IMR-90 (cell line): ENCODE measurements at regions not wholly inside any gene's neighbourhood (a gene's known extent, or its start where the extent isn't known, plus 50 kb on each side); places are given as distances from the start of the nearest gene placed in this dataset.

ENCODE experiments used
- ATAC-seq: fragments of 200-7000 bp; cut with Tn5 transposase; 2 replicates; pipeline ENCODE4 v1.9.1; 2020; ENCODE audit warnings: low read depth, mild to moderate bottlenecking, moderate library complexity
- BruUV-seq: library from RNA; stranded (reverse); fragments of 400-500 nt; replicated peaks from 2 replicates; lab custom pipeline; 2021; lab: Mats Ljungman, UMichigan
- CTCF ChIA-PET: fragments of 300-600 bp; formaldehyde crosslinking; extraction: SDS; loops from one replicate; lab custom pipeline; 2021; ENCODE audit warnings: antibody characterized with exemption; lab: Yijun Ruan, JAX
- POLR2A ChIA-PET: fragments of 300-600 bp; sonication (Branson Sonifier 250); formaldehyde crosslinking; loops from one replicate; lab custom pipeline; 2022; ENCODE audit warnings: antibody characterized with exemption; ENCODE audit not compliant: unreplicated experiment; lab: Charles Lee
- DNase-seq: peaks from one replicate; pipeline ENCODE4 v3.0.0; 2013
- H2AFZ ChIP-seq: replicated peaks from 2 replicates; pipeline ENCODE3; 2013; ENCODE audit warnings: low read length, mild to moderate bottlenecking; ENCODE audit not compliant: poor library complexity
- H2AK5ac ChIP-seq: 2 replicates; pipeline ENCODE4 v1.6.1; 2013; ENCODE audit warnings: low read depth, low read length, inconsistent platforms
- H2AK9ac ChIP-seq: replicated peaks from 2 replicates; pipeline ENCODE3; 2013; ENCODE audit warnings: mild to moderate bottlenecking, low read depth, low read length, moderate library complexity; ENCODE audit not compliant: poor library complexity
- H2BK120ac ChIP-seq: 2 replicates; pipeline ENCODE4 v1.6.1; 2013; ENCODE audit warnings: low read depth, low read length, inconsistent platforms
- H2BK15ac ChIP-seq: 3 replicates; pipeline ENCODE4 v1.6.1; 2013; ENCODE audit warnings: low read depth, low read length, inconsistent platforms
- H2BK20ac ChIP-seq: 2 replicates; pipeline ENCODE4 v1.6.1; 2013; ENCODE audit warnings: low read depth, mild to moderate bottlenecking, inconsistent platforms, low read length, moderate library complexity
- H2BK5ac ChIP-seq: 2 replicates; pipeline ENCODE4 v1.6.1; 2013; ENCODE audit warnings: mild to moderate bottlenecking, low read depth, low read length, inconsistent platforms; ENCODE audit not compliant: poor library complexity, severe bottlenecking
- H3K14ac ChIP-seq: replicated peaks from 2 replicates; pipeline ENCODE4 v1.6.1; 2013; ENCODE audit warnings: low read depth, low read length, inconsistent platforms
- H3K18ac ChIP-seq: 2 replicates; pipeline ENCODE4 v1.6.1; 2013; ENCODE audit warnings: low read depth, low read length, control low read depth
- H3K23ac ChIP-seq: 2 replicates; pipeline ENCODE4 v1.6.1; 2013; ENCODE audit warnings: low read depth, low read length, inconsistent platforms
- H3K27ac ChIP-seq: 2 replicates; pipeline ENCODE4 v1.5.1; 2013; ENCODE audit warnings: mild to moderate bottlenecking, control low read depth, low read length; ENCODE audit not compliant: insufficient read depth
- H3K27me3 ChIP-seq: 2 replicates; pipeline ENCODE4 v1.6.1; 2013; ENCODE audit warnings: low read length; ENCODE audit not compliant: control insufficient read depth, insufficient read depth
- H3K36me3 ChIP-seq: 2 replicates; pipeline ENCODE4 v1.6.1; 2013; ENCODE audit warnings: low read length, mixed read lengths; ENCODE audit not compliant: control insufficient read depth, insufficient read depth
- H3K4ac ChIP-seq: 2 replicates; pipeline ENCODE4 v1.6.1; 2013; ENCODE audit warnings: low read depth, low read length, inconsistent platforms
- H3K4me1 ChIP-seq: 2 replicates; pipeline ENCODE4 v1.6.1; 2013; ENCODE audit warnings: low read length, mixed read lengths; ENCODE audit not compliant: control insufficient read depth, insufficient read depth
- H3K4me2 ChIP-seq: 2 replicates; pipeline ENCODE4 v1.6.1; 2013; ENCODE audit warnings: low read depth, mild to moderate bottlenecking, control low read depth, low read length, moderate library complexity
- H3K4me3 ChIP-seq: 2 replicates; pipeline ENCODE4 v1.5.1; 2013; ENCODE audit warnings: low read depth, mild to moderate bottlenecking, control low read depth, low read length, moderate library complexity; ENCODE audit not compliant: insufficient read depth
- H3K56ac ChIP-seq: 2 replicates; pipeline ENCODE4 v1.6.1; 2013; ENCODE audit warnings: low read length, inconsistent platforms; ENCODE audit not compliant: insufficient read depth; ENCODE audit errors: extremely low read depth
- H3K79me1 ChIP-seq, 2 experiments: 2 replicates each; pipeline ENCODE4 v1.6.1; 2013; ENCODE audit warnings: low read length in 2 of 2, inconsistent platforms in 1 of 2, low read depth in 1 of 2
- H3K9ac ChIP-seq: 2 replicates; pipeline ENCODE4 v1.6.1; 2013; ENCODE audit warnings: low read depth, low read length, control low read depth
- H3K9me1 ChIP-seq: 2 replicates; pipeline ENCODE4 v1.6.1; 2013; ENCODE audit warnings: low read length, inconsistent platforms; ENCODE audit not compliant: insufficient read depth
- H3K9me3 ChIP-seq: 2 replicates; pipeline ENCODE4 v1.6.1; 2013; ENCODE audit warnings: low read length; ENCODE audit not compliant: control insufficient read depth, insufficient read depth
- H4K20me1 ChIP-seq: 2 replicates; pipeline ENCODE4 v1.6.1; 2013; ENCODE audit warnings: low read length, inconsistent platforms; ENCODE audit not compliant: insufficient read depth
- H4K5ac ChIP-seq: 2 replicates; pipeline ENCODE4 v1.6.1; 2013; ENCODE audit warnings: mild to moderate bottlenecking, low read depth, low read length, control low read depth
- H4K8ac ChIP-seq, 2 experiments: 2 replicates each; pipeline ENCODE4 v1.6.1; 2013; ENCODE audit warnings: low read depth in 2 of 2, low read length in 2 of 2, control low read depth in 1 of 2, inconsistent platforms in 1 of 2
- H4K91ac ChIP-seq: 2 replicates; pipeline ENCODE4 v1.6.1; 2013; ENCODE audit warnings: low read depth, low read length, inconsistent platforms; ENCODE audit not compliant: insufficient read depth
- BHLHE40 ChIP-seq: fragments of 150-350 bp; IDR thresholded peaks from 2 replicates; pipeline ENCODE4 v1.6.1; 2016; ENCODE audit warnings: mild to moderate bottlenecking, low read depth, low read length
- CHD1 ChIP-seq: IDR thresholded peaks from 2 replicates; pipeline ENCODE4 v1.6.1; 2012; ENCODE audit warnings: low read depth, low read length, improper control_type of control experiment
- RFX5 ChIP-seq: IDR thresholded peaks from 2 replicates; pipeline ENCODE4 v1.8.0; 2012; ENCODE audit warnings: low read depth, mild to moderate bottlenecking, low read length, moderate library complexity
- WGBS, 2 experiments: methylation state at CpG; one replicate each; pipeline versions ENCODE4 v1.1.5 to v1.1.7; 2013; ENCODE audit warnings: missing lambda C conversion rate in 2 of 2; ENCODE audit not compliant: insufficient read length in 1 of 2; ENCODE audit errors: extremely low coverage in 2 of 2; 5-methylcytosine and 5-hydroxymethylcytosine counted together
- dilution Hi-C: fragments of 300-500 bp; cut with HindIII; formaldehyde crosslinking; loops from one replicate; pipeline ENCODE4 v1.14.3; 2018; ENCODE audit warnings: low sequenced_read_pairs; ENCODE audit not compliant: unreplicated experiment
- in situ Hi-C: fragments of 300-500 bp; cut with MboI; formaldehyde crosslinking; loops from 3 replicates; pipeline ENCODE4 v1.14.3; 2019; ENCODE audit warnings: low sequenced_read_pairs, inconsistent platforms, mixed read lengths
- intact Hi-C: fragments of 100-400 bp; cut with micrococcal nuclease; formaldehyde crosslinking; loops from 2 replicates; pipeline ENCODE4 v1.10.0; 2022
- TF ChIP-seq, protein P1 (sequence below): conservative IDR thresholded peaks from 2 replicates; pipeline ENCODE4 v1.5.1; 2012; ENCODE audit warnings: mild to moderate bottlenecking, low read depth, low read length, improper control_type of control experiment

DNA sequence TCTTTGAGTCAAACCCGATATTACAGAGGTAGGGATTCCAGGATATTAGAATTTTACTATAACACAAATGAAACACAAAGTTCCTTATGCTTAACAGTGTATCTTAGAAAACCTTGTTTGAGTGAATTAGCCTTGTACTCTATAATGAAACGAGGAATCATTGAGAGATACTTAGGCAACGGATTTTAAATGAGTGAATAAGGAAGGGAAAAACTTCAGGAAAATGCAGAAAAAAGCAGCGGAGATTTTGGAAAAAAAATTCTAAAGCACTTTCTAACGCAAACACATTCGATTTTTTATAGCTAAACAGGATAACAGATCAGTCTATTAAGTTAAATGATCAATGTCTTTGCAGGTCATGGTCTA, 137.3 kb downstream of the HFE start:
- Histone ChIP-seq H3K4me1 (peaks cover 8% of the 10 kb centered on the region), H2AK5ac (no peak overlapping the region), H3K23ac (peak overlapping the region; percentile 61; the same call in 1 of the 2 replicates), H3K14ac (peak overlapping the region; percentile 67), H3K9ac (peak overlapping the region; percentile 78; the same call in 1 of the 2 replicates), H2AFZ (no peak overlapping the region), H4K8ac (peak overlapping the region; percentile 41 to 82), H3K56ac (peak overlapping the region; percentile 74), H4K91ac (peak overlapping the region; percentile 74; the same call in 1 of the 2 replicates), H2BK5ac (peak overlapping the region; percentile 91), H2BK120ac (peak overlapping the region; percentile 50), H4K20me1 (no peaks in the 10 kb centered on the region; the same call in 1 of the 2 replicates), H3K36me3 (no peaks in the 10 kb centered on the region), H2AK9ac (no peak overlapping the region), H3K4me2 (peak overlapping the region; percentile 75), H3K4ac (peak overlapping the region; percentile 83), H3K9me3 (no peaks in the 10 kb centered on the region), H2BK20ac (no peak overlapping the region), H3K9me1 (no peaks in the 10 kb centered on the region), H3K27ac (peak overlapping the region; percentile 96; the same call in 1 of the 2 replicates), H3K4me3 (peak overlapping the region; percentile 81), H3K18ac (peak overlapping the region; percentile 97), H3K79me1 (peaks cover 0 to 10% of the 10 kb centered on the region in 2 experiments; a peak in 2 of 4 replicates), H3K27me3 (no peaks in the 10 kb centered on the region), H2BK15ac (no peak overlapping the region), H4K5ac (peak overlapping the region; percentile 94)
- BruUV-seq = no TSS peak
- in situ Hi-C loops (loop anchor here (25.0 kb wide), 1 partner anchor 1613 kb away; a partner anchor contains a TSS), dilution Hi-C loops (no loop called here), intact Hi-C loops (loop anchor here (1.0 to 2.0 kb wide), 2 partner anchors 8 to 48 kb away; a partner anchor contains a TSS)
- ChIA-PET CTCF (interaction anchor here (0.6 to 1.5 kb wide), 3 partner anchors 30 to 371 kb away, joined by 3 to 5 read pairs (median 3); no protein-coding TSS in a partner anchor), POLR2A (interaction anchor here (0.6 to 1.8 kb wide), 4 partner anchors 8 to 312 kb away, joined by 3 to 20 read pairs (median 4); a partner anchor contains a TSS)
- TF ChIP-seq BHLHE40 (no peak), RFX5 (no peak), CHD1 (peak; percentile 76)
- TF ChIP-seq, protein P1, sequence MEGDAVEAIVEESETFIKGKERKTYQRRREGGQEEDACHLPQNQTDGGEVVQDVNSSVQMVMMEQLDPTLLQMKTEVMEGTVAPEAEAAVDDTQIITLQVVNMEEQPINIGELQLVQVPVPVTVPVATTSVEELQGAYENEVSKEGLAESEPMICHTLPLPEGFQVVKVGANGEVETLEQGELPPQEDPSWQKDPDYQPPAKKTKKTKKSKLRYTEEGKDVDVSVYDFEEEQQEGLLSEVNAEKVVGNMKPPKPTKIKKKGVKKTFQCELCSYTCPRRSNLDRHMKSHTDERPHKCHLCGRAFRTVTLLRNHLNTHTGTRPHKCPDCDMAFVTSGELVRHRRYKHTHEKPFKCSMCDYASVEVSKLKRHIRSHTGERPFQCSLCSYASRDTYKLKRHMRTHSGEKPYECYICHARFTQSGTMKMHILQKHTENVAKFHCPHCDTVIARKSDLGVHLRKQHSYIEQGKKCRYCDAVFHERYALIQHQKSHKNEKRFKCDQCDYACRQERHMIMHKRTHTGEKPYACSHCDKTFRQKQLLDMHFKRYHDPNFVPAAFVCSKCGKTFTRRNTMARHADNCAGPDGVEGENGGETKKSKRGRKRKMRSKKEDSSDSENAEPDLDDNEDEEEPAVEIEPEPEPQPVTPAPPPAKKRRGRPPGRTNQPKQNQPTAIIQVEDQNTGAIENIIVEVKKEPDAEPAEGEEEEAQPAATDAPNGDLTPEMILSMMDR = no peak
- ATAC-seq = no peak
- no peak for DNase-seq
- no CpG with 5 or more reads among the region's 6 CpGs for WGBS, 2 experiments
